HL-60 (cell line): ENCODE measurements at regions not wholly inside any gene's neighbourhood (a gene's known extent, or its start where the extent isn't known, plus 50 kb on each side); places are given as distances from the start of the nearest gene placed in this dataset.
"Not testable (repeated sequence)": the region's sequence is repeated elsewhere in the genome, so short reads cannot be mapped to it uniquely, and the experiment has no call there.

ENCODE experiments used
- DNase-seq, 2 experiments: peaks; one replicate each; pipeline ENCODE4 v3.0.0-alpha.2; 2010 to 2020; ENCODE audit warnings: low read depth in 1 of 2, low spot score in 1 of 2
- H3K27ac ChIP-seq: fragments of 250-450 bp; sonication (Bioruptor Pico); replicated peaks from 2 replicates; pipeline ENCODE4 v1.5.1; 2020; ENCODE audit warnings: mild to moderate bottlenecking, moderate library complexity
- H3K27me3 ChIP-seq: fragments of 250-450 bp; sonication (Bioruptor Pico); 2 replicates; pipeline ENCODE4 v1.5.1; 2021; ENCODE audit warnings: mild to moderate bottlenecking, moderate library complexity; ENCODE audit not compliant: insufficient read depth, poor library complexity, severe bottlenecking
- H3K4me3 ChIP-seq: replicated peaks from 2 replicates; pipeline ENCODE4 v1.5.1; 2011; ENCODE audit warnings: mild to moderate bottlenecking, control low read depth, low read length; ENCODE audit not compliant: insufficient read depth
- GABPA ChIP-seq: IDR thresholded peaks from 2 replicates; pipeline ENCODE4 v1.6.1; 2012; ENCODE audit warnings: low read depth
- POLR2AphosphoS5 ChIP-seq: IDR thresholded peaks from 2 replicates; pipeline ENCODE4 v1.6.1; 2012; ENCODE audit warnings: low read depth
- REST ChIP-seq: IDR thresholded peaks from 2 replicates; pipeline ENCODE4 v1.6.1; 2012; ENCODE audit warnings: low read depth; ENCODE audit not compliant: insufficient replicate concordance
- SPI1 ChIP-seq: IDR thresholded peaks from 2 replicates; pipeline ENCODE4 v1.6.1; 2012; ENCODE audit warnings: low read depth, mild to moderate bottlenecking, borderline replicate concordance
- TF ChIP-seq, protein P1 (sequence below): IDR thresholded peaks from one replicate; pipeline ENCODE4 v1.5.1; 2011; ENCODE audit warnings: low read length, control low read depth, inconsistent platforms; ENCODE audit not compliant: insufficient read depth

DNA sequence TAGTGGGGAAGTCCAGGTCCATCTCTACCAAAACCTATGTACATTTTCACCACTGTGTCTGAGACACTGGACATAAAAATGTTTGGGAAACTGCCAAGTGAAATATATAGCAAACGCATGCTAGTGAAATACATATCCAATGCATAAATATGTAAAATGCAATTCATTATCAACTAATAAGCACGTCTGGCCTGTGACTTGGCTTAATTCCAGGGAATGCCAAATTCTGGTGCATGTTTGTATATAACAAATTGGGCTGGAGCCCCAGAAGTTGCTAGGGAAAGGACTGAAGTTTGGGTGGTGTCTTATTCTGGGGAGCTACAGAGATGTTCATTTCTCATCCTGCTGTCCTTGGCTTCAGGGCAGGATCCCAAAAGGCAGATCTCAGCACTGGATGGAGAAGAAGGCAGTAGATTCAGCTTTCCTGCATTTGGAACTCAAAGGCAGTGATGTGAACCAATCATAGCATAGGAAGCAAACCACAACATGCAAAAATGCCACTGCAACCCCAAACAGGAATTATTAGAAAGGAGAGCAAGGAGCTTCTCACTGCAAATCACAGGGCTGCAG, 184.3 kb downstream of the HS3ST3A1 start:
- no peak overlapping the region for H3K4me3 ChIP-seq
- TF ChIP-seq GABPA, result no peak
- no peak for TF ChIP-seq SPI1
- no peak for TF ChIP-seq REST
- TF ChIP-seq, protein P1, sequence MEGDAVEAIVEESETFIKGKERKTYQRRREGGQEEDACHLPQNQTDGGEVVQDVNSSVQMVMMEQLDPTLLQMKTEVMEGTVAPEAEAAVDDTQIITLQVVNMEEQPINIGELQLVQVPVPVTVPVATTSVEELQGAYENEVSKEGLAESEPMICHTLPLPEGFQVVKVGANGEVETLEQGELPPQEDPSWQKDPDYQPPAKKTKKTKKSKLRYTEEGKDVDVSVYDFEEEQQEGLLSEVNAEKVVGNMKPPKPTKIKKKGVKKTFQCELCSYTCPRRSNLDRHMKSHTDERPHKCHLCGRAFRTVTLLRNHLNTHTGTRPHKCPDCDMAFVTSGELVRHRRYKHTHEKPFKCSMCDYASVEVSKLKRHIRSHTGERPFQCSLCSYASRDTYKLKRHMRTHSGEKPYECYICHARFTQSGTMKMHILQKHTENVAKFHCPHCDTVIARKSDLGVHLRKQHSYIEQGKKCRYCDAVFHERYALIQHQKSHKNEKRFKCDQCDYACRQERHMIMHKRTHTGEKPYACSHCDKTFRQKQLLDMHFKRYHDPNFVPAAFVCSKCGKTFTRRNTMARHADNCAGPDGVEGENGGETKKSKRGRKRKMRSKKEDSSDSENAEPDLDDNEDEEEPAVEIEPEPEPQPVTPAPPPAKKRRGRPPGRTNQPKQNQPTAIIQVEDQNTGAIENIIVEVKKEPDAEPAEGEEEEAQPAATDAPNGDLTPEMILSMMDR, result no peak
- TF ChIP-seq POLR2AphosphoS5, result no peak
- DNase-seq, result no peak

GRCh38 chr17:13416748-13417363, 184.9 kb downstream of the HS3ST3A1 start:
- TF ChIP-seq GABPA (no peak), POLR2AphosphoS5 (no peak), REST (no peak), SPI1 (no peak)
- TF ChIP-seq, protein P1, result no peak
- Histone ChIP-seq H3K4me3 (no peak overlapping the region), H3K27me3 (no peaks in the 10 kb centered on the region), H3K27ac (no peak overlapping the region)
- DNase-seq, result no peak

More for the DNA sequence above, 184.3 kb downstream of the HS3ST3A1 start:
- Histone ChIP-seq H3K27me3 (no peaks in the 10 kb centered on the region), H3K27ac (no peak overlapping the region)

GRCh38 chr17:13415871-13416416, 185.8 kb downstream of the HS3ST3A1 start:
- no peak overlapping the region for H3K4me3 ChIP-seq
- DNase-seq, result no peak
- H3K27me3 ChIP-seq, result no peaks in the 10 kb centered on the region
- TF ChIP-seq REST (no peak), SPI1 (no peak), POLR2AphosphoS5 (no peak), GABPA (no peak)
- TF ChIP-seq, protein P1, result no peak
- H3K27ac ChIP-seq, result no peak overlapping the region

GRCh38 chr17:13415200-13415599, 186.5 kb downstream of the HS3ST3A1 start:
- not testable (repeated sequence) for H3K27ac ChIP-seq, H3K27me3 ChIP-seq, H3K4me3 ChIP-seq, DNase-seq
